H1 (cell line): ENCODE measurements at regions not wholly inside any gene's neighbourhood (a gene's known extent, or its start where the extent isn't known, plus 50 kb on each side); places are given as distances from the start of the nearest gene placed in this dataset.

Experiments used
- CTCF ChIA-PET: fragments of 300-600 bp; sonication (Branson Sonifier 250); formaldehyde crosslinking; loops from one replicate; lab custom pipeline; 2021; ENCODE audit not compliant: partially characterized antibody; lab: Charles Lee
- POLR2A ChIA-PET: fragments of 300-600 bp; sonication (Branson Sonifier 250); formaldehyde crosslinking; loops from one replicate; lab custom pipeline; 2021; ENCODE audit warnings: inconsistent platforms; ENCODE audit not compliant: partially characterized antibody; lab: Charles Lee
- DNase-seq, 2 experiments: peaks; one replicate each; pipeline versions ENCODE4 v3.0.0 to v3.0.0-alpha.2; 2010 to 2022; ENCODE audit warnings: low spot score in 2 of 2, low read depth in 1 of 2, mixed read lengths in 1 of 2
- FAIRE-seq: peaks from 2 replicates; lab custom pipeline; 2011; peaks lifted over from hg19 to GRCh38; lab: Jason Lieb, UNC
- H2AFZ ChIP-seq: 2 replicates; pipeline ENCODE4 v1.8.1; 2012; ENCODE audit warnings: low read length, inconsistent platforms
- H2AK5ac ChIP-seq: 2 replicates; pipeline ENCODE4 v1.6.1; 2013; ENCODE audit warnings: low read depth, low read length
- H2BK120ac ChIP-seq: replicated peaks from 2 replicates; pipeline ENCODE3; 2013; ENCODE audit warnings: low read depth, low read length, inconsistent platforms
- H2BK12ac ChIP-seq: 2 replicates; pipeline ENCODE4 v1.6.1; 2013; ENCODE audit warnings: low read depth, low read length
- H2BK15ac ChIP-seq: 2 replicates; pipeline ENCODE4 v1.6.1; 2013; ENCODE audit warnings: low read length
- H2BK20ac ChIP-seq: 2 replicates; pipeline ENCODE4 v1.6.1; 2013; ENCODE audit warnings: low read length
- H2BK5ac ChIP-seq: 2 replicates; pipeline ENCODE4 v1.6.1; 2013; ENCODE audit warnings: low read depth, low read length
- H3K14ac ChIP-seq: 2 replicates; pipeline ENCODE4 v1.6.1; 2013; ENCODE audit warnings: inconsistent platforms; ENCODE audit not compliant: insufficient read length
- H3K18ac ChIP-seq: 2 replicates; pipeline ENCODE4 v1.6.1; 2013; ENCODE audit warnings: low read length; ENCODE audit errors: extremely low read depth
- H3K23ac ChIP-seq: 2 replicates; pipeline ENCODE4 v1.6.1; 2013; ENCODE audit warnings: inconsistent platforms; ENCODE audit not compliant: insufficient read length
- H3K23me2 ChIP-seq: 2 replicates; pipeline ENCODE4 v1.6.1; 2013; ENCODE audit warnings: low read depth, low read length
- H3K27ac ChIP-seq: 2 replicates; pipeline ENCODE4 v1.6.1; 2011; ENCODE audit warnings: low read depth, low read length, inconsistent platforms
- H3K27me3 ChIP-seq, 4 experiments: replicated peaks in 1 of 4; 1 replicate in 1 of 4; 2 replicates in 3 of 4; pipeline versions ENCODE4 v1.6.1 to v1.8.1; 2011 to 2013; ENCODE audit warnings: low read length in 3 of 4, mild to moderate bottlenecking in 3 of 4, inconsistent platforms in 2 of 4, mixed read lengths in 2 of 4, moderate library complexity in 1 of 4; ENCODE audit not compliant: control insufficient read depth in 3 of 4, insufficient read depth in 3 of 4; ENCODE audit errors: extremely low read depth in 1 of 4
- H3K36me3 ChIP-seq, 4 experiments: 2 replicates each; pipeline versions ENCODE4 v1.6.1 to v1.8.1; 2011 to 2013; ENCODE audit warnings: mild to moderate bottlenecking in 4 of 4, low read length in 3 of 4, moderate library complexity in 2 of 4, control low read depth in 1 of 4, inconsistent platforms in 1 of 4; ENCODE audit not compliant: insufficient read depth in 4 of 4, control insufficient read depth in 2 of 4
- H3K4ac ChIP-seq: replicated peaks from 2 replicates; pipeline ENCODE3; 2013; ENCODE audit warnings: low read length, low read depth, mixed read lengths, inconsistent platforms; ENCODE audit not compliant: insufficient read length
- H3K4me1 ChIP-seq, 4 experiments: replicated peaks in 1 of 4; 1 replicate in 1 of 4; 2 replicates in 3 of 4; pipeline versions ENCODE4 v1.6.1 to v1.8.1; 2011 to 2013; ENCODE audit warnings: low read length in 3 of 4, inconsistent platforms in 2 of 4, mixed read lengths in 1 of 4; ENCODE audit not compliant: insufficient read depth in 4 of 4, control insufficient read depth in 3 of 4
- H3K4me2 ChIP-seq, 2 experiments: 2 replicates each; pipeline versions ENCODE4 v1.6.1 to v1.8.1; 2011 to 2013; ENCODE audit warnings: low read depth in 2 of 2, low read length in 2 of 2, control low read depth in 1 of 2, inconsistent platforms in 1 of 2, mild to moderate bottlenecking in 1 of 2; ENCODE audit not compliant: insufficient read depth in 1 of 2
- H3K4me3 ChIP-seq, 4 experiments: fragments of 200-600, 300-600 bp in 1 of 4; sonication (generic), shearing (Covaris generic), sonication (Bioruptor Twin) in 1 of 4; 2 replicates each; pipeline versions ENCODE4 v1.5.1 to v1.8.1; 2011 to 2016; ENCODE audit warnings: low read length in 4 of 4, low read depth in 3 of 4, control low read depth in 2 of 4, inconsistent platforms in 2 of 4, mild to moderate bottlenecking in 2 of 4, mixed read lengths in 1 of 4, moderate library complexity in 1 of 4; ENCODE audit not compliant: insufficient read depth in 2 of 4; ENCODE audit errors: extremely low read depth in 1 of 4
- H3K56ac ChIP-seq: replicated peaks from 2 replicates; pipeline ENCODE3; 2013; ENCODE audit warnings: low read depth, mild to moderate bottlenecking, mixed read lengths, low read length, inconsistent platforms; ENCODE audit not compliant: insufficient read length
- H3K79me1 ChIP-seq: 2 replicates; pipeline ENCODE4 v1.6.1; 2013; ENCODE audit warnings: low read depth, low read length, control low read depth
- H3K79me2 ChIP-seq, 2 experiments: 2 replicates each; pipeline versions ENCODE4 v1.6.1 to v1.8.1; 2012 to 2013; ENCODE audit warnings: low read length in 2 of 2, mild to moderate bottlenecking in 2 of 2, inconsistent platforms in 1 of 2; ENCODE audit not compliant: insufficient read depth in 2 of 2, control insufficient read depth in 1 of 2
- H3K9ac ChIP-seq, 4 experiments: replicated peaks in 1 of 4; 1 replicate in 1 of 4; 2 replicates in 3 of 4; pipeline versions ENCODE4 v1.6.1 to v1.8.1; 2011 to 2013; ENCODE audit warnings: low read depth in 3 of 4, low read length in 3 of 4, control low read depth in 2 of 4, mild to moderate bottlenecking in 2 of 4, moderate library complexity in 2 of 4, inconsistent platforms in 1 of 4; ENCODE audit errors: extremely low read depth in 1 of 4
- H3K9me3 ChIP-seq, 2 experiments: 2 replicates each; pipeline versions ENCODE4 v1.6.1 to v1.8.1; 2012 to 2013; ENCODE audit warnings: mild to moderate bottlenecking in 2 of 2, moderate library complexity in 2 of 2, control low read depth in 1 of 2, inconsistent platforms in 1 of 2, low read depth in 1 of 2, low read length in 1 of 2, mixed read lengths in 1 of 2; ENCODE audit not compliant: insufficient read depth in 2 of 2
- H4K20me1 ChIP-seq, 2 experiments: replicated peaks in 1 of 2; 2 replicates each; pipeline versions ENCODE3 to v1.8.1; 2011 to 2013; ENCODE audit warnings: inconsistent platforms in 2 of 2, low read length in 2 of 2, mild to moderate bottlenecking in 1 of 2; ENCODE audit not compliant: insufficient read depth in 2 of 2, control insufficient read depth in 1 of 2
- H4K5ac ChIP-seq: 2 replicates; pipeline ENCODE4 v1.6.1; 2013; ENCODE audit warnings: low read length, low read depth, mixed read lengths, inconsistent platforms; ENCODE audit not compliant: insufficient read length
- H4K8ac ChIP-seq: 2 replicates; pipeline ENCODE4 v1.8.0; 2013; ENCODE audit warnings: mild to moderate bottlenecking, moderate library complexity, low read length, inconsistent platforms; ENCODE audit not compliant: insufficient read depth; ENCODE audit errors: extremely low read depth
- H4K91ac ChIP-seq: replicated peaks from 2 replicates; pipeline ENCODE3; 2013; ENCODE audit warnings: low read length, mixed read lengths, inconsistent platforms; ENCODE audit not compliant: insufficient read length
- ATF2 ChIP-seq: IDR thresholded peaks from 2 replicates; pipeline ENCODE4 v1.6.1; 2012; ENCODE audit warnings: low read length, inconsistent platforms
- WGBS, 2 experiments: shearing (Covaris generic) in 1 of 2; methylation state at CpG; one replicate each; pipeline versions ENCODE4 v1.1.6 to v1.1.7; 2013 to 2015; ENCODE audit warnings: low lambda C conversion rate in 2 of 2, mixed read lengths in 2 of 2, inconsistent platforms in 1 of 2, low coverage in 1 of 2, missing lambda C conversion rate in 1 of 2; ENCODE audit not compliant: insufficient replicate concordance in 2 of 2, insufficient coverage in 1 of 2, insufficient read length in 1 of 2; ENCODE audit errors: extremely low coverage in 1 of 2, missing lambda C conversion rate in 1 of 2; 5-methylcytosine and 5-hydroxymethylcytosine counted together

GRCh38 chr5:164518067-164518740, 1012.8 kb downstream of the MAT2B start:
- H3K27ac ChIP-seq, result no peak overlapping the region
- no peak overlapping the region for H3K14ac ChIP-seq
- H2AK5ac ChIP-seq, result no peak overlapping the region
- peaks cover 0 to 2% (median 0%) of the 10 kb centered on the region in 4 experiments; a peak in 1 of 8 replicates for H3K36me3 ChIP-seq
- no peaks in the 10 kb centered on the region for H3K79me1 ChIP-seq
- H3K4me3 ChIP-seq, result no peak overlapping the region
- no peak overlapping the region for H2BK5ac ChIP-seq
- H3K27me3 ChIP-seq, result peaks cover 0 to 2% (median 0%) of the 10 kb centered on the region in 4 experiments; a peak in 1 of 7 replicates
- DNase-seq, result no peak
- H3K23ac ChIP-seq, result no peak overlapping the region
- no peaks in the 10 kb centered on the region for H4K20me1 ChIP-seq
- H2BK15ac ChIP-seq, result no peak overlapping the region
- H3K56ac ChIP-seq, result no peak overlapping the region
- H3K9ac ChIP-seq, result no peak overlapping the region
- no peak overlapping the region for H2BK120ac ChIP-seq
- no peak overlapping the region for H3K18ac ChIP-seq
- H3K4me2 ChIP-seq, result no peak overlapping the region
- H2BK12ac ChIP-seq, result no peak overlapping the region
- H4K91ac ChIP-seq, result no peak overlapping the region
- peaks cover 0 to 2% of the 10 kb centered on the region in 2 experiments; a peak in 2 of 4 replicates for H3K9me3 ChIP-seq
- no peaks in the 10 kb centered on the region for H3K79me2 ChIP-seq
- FAIRE-seq, result no peak
- no peak overlapping the region for H4K8ac ChIP-seq
- 89% methylated on average over 1 of the region's 1 CpG; no CpG with 5 or more reads in 1 of the 2 experiments for WGBS, 2 experiments
- no peak for TF ChIP-seq ATF2
- no peak overlapping the region for H4K5ac ChIP-seq
- peaks cover 0 to 3% (median 0%) of the 10 kb centered on the region in 4 experiments; a peak in 1 of 7 replicates for H3K4me1 ChIP-seq
- ChIA-PET POLR2A (interaction anchor here (0.6 kb wide), 1 partner anchor 1013 kb away, joined by 3 read pairs; no protein-coding TSS in a partner anchor), CTCF (interaction anchor here (1.4 kb wide), 1 partner anchor 9 kb away, joined by 3 read pairs; no protein-coding TSS in a partner anchor)
- no peak overlapping the region for H2AFZ ChIP-seq
- H3K23me2 ChIP-seq, result peaks cover 2% of the 10 kb centered on the region; the same call in 1 of the 2 replicates
- no peak overlapping the region for H3K4ac ChIP-seq
- no peak overlapping the region for H2BK20ac ChIP-seq
